NB4 (cell line): ENCODE measurements at regions not wholly inside any gene's neighbourhood (a gene's known extent, or its start where the extent isn't known, plus 50 kb on each side); places are given as distances from the start of the nearest gene placed in this dataset.

ENCODE experiments used
- DNase-seq: peaks from one replicate; pipeline ENCODE4 v3.0.0; 2010; ENCODE audit warnings: low read depth
- H3K4me3 ChIP-seq: one replicate; pipeline ENCODE4 v1.5.1; 2011; ENCODE audit warnings: mild to moderate bottlenecking, low read depth, low read length, moderate library complexity
- MYC ChIP-seq: IDR thresholded peaks from 2 replicates; pipeline ENCODE4 v1.6.1; 2011; ENCODE audit warnings: low read depth, low read length
- POLR2A ChIP-seq: IDR thresholded peaks from 2 replicates; pipeline ENCODE4 v1.6.1; 2011; ENCODE audit warnings: mild to moderate bottlenecking; ENCODE audit not compliant: insufficient read length; ENCODE audit errors: extremely low read depth
- TF ChIP-seq, protein P1 (sequence below): IDR thresholded peaks from one replicate; pipeline ENCODE4 v1.5.1; 2012; ENCODE audit warnings: low read depth, low read length
- TF ChIP-seq, protein P2 (sequence below): IDR thresholded peaks from 2 replicates; pipeline ENCODE4 v1.6.1; 2011; ENCODE audit warnings: low read depth, low read length

DNA sequence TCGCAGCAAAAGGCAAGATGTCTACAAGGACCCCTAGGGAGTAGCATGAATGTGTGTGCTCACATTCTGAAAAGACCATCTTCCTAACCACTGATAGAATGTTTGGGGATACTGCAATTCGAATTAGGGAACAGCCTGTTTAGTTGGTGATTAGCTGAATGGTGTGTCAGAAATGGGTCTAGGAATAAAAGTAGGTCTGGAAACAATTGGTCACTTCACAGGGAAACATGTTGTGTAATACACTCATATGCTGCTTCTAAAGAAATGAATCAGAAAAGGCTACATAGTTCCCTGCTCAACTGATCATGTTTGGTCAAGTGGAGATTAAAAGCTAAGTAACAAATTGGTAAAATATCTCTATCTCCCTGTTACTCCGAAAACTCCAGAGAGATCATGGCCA, 2362.4 kb upstream of the TENM3 start:
- H3K4me3 ChIP-seq = no peak overlapping the region
- TF ChIP-seq, protein P1, sequence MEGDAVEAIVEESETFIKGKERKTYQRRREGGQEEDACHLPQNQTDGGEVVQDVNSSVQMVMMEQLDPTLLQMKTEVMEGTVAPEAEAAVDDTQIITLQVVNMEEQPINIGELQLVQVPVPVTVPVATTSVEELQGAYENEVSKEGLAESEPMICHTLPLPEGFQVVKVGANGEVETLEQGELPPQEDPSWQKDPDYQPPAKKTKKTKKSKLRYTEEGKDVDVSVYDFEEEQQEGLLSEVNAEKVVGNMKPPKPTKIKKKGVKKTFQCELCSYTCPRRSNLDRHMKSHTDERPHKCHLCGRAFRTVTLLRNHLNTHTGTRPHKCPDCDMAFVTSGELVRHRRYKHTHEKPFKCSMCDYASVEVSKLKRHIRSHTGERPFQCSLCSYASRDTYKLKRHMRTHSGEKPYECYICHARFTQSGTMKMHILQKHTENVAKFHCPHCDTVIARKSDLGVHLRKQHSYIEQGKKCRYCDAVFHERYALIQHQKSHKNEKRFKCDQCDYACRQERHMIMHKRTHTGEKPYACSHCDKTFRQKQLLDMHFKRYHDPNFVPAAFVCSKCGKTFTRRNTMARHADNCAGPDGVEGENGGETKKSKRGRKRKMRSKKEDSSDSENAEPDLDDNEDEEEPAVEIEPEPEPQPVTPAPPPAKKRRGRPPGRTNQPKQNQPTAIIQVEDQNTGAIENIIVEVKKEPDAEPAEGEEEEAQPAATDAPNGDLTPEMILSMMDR = no peak
- TF ChIP-seq, protein P2, sequence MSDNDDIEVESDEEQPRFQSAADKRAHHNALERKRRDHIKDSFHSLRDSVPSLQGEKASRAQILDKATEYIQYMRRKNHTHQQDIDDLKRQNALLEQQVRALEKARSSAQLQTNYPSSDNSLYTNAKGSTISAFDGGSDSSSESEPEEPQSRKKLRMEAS = no peak
- TF ChIP-seq POLR2A (no peak), MYC (no peak)
- DNase-seq = peak; percentile 7

DNA sequence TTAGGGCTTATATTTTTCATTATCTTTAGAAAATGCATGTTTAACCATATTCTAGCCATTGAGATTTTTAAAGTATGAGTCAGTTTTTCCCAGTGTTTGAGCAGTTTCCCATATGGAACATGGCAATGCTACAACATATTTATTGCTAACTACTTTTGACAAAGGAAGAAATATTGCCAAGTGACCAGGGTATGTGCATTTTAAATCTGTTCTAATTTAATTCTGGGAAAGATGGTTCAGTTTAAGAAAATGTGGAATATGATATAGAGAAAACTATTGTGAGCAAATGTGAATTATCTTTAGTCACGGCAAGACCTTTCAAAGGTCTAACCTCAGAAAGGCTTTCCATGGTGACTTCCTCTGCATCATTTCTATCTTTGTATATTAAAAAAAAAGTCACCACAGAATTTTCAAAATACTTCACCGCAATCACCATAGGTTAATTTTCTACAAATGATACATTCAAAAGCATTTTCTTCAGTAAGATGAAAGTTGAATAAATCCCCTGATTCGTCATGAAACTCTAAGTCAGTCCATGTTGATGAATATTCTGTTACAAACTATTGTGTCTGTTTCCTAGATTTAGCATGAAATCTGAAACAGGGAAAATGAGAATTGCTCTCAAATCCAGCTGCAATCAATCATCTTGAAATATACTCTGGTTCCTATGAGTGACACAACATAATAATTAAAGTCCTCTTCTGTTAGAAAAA, 2349.0 kb upstream of the TENM3 start:
- H3K4me3 ChIP-seq = no peak overlapping the region
- no peak for DNase-seq
- TF ChIP-seq POLR2A (no peak), MYC (no peak)
- TF ChIP-seq, protein P1 = no peak
- TF ChIP-seq, protein P2 = no peak

DNA sequence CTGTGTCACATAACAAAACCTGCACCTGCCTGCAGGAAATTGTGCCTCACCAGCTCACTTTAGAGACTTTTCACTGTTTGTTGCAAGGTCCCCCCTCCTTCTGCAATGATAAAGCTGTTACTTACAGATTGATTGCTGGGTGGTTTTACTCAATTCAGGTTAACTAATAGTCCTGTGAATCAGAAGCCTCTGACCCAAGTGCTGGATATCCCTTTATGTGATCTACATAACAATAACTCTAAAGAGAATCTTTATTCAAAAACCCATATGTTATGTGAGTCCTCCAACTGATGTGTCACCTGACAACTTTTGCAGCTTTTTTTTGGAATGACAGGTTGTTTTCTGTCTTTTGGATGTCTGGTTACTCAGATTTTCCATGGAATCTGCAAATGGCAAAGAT, 2323.6 kb upstream of the TENM3 start:
- TF ChIP-seq MYC (no peak), POLR2A (no peak)
- TF ChIP-seq, protein P2 = no peak
- TF ChIP-seq, protein P1 = no peak
- H3K4me3 ChIP-seq = no peak overlapping the region
- no peak for DNase-seq

DNA sequence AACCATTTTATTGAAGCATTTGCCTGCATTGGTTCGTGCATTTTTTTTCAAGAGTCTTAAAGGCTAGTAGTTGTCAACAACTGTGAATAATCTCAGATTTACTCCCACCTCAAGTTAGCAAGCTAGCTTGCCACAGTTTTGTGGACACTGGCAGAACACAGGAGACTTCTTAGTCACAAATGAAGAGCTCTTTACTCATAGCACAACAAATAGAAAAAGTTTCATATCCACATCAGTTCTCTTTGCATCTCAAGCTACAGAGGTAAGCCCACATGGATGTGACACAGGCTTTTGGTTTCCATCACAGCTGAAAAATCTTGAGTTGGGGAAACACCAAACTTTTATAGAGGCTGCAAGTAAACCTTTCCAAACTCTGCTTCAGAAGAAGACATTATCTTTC, 2315.7 kb upstream of the TENM3 start:
- DNase-seq = no peak
- H3K4me3 ChIP-seq = no peak overlapping the region
- TF ChIP-seq MYC = no peak
- no peak for TF ChIP-seq POLR2A
- TF ChIP-seq, protein P1 = no peak
- TF ChIP-seq, protein P2 = no peak

DNA sequence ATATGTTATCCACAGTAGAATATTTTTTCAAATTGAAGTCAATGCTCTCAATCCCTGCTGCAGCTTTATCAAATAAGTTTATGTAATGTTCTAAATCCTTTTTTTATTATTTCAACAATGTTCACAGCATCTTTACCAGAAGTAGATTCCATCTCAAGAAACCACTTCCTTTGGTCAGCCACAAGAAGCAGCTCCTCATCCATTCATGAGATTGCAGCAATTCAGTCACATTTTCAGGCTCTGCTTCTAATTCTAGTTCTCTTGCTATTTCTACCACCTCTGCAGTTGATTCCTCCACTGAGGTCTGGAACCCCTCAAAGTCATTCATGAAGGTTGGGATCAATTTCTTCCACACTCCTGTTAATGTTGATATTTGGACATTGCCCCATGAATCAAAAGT, 2301.3 kb upstream of the TENM3 start:
- TF ChIP-seq, protein P1 = no peak
- no peak for TF ChIP-seq POLR2A
- TF ChIP-seq, protein P2 = no peak
- TF ChIP-seq MYC = no peak
- no peak overlapping the region for H3K4me3 ChIP-seq
- DNase-seq = peak; percentile 52
